Epithelial cell of esophagus (primary cell): ENCODE measurements at regions not wholly inside any gene's neighbourhood (a gene's known extent, or its start where the extent isn't known, plus 50 kb on each side); places are given as distances from the start of the nearest gene placed in this dataset.
A peak's percentile ranks its signal among the peaks of the same experiment; 100 is the strongest.
"Not testable (repeated sequence)": the region's sequence is repeated elsewhere in the genome, so short reads cannot be mapped to it uniquely, and the experiment has no call there.

Experiments
- DNase-seq: peaks from one replicate; pipeline ENCODE4 v3.0.0; 2010; ENCODE audit warnings: low read depth
- H3K4me3 ChIP-seq: 2 replicates; pipeline ENCODE4 v1.5.1; 2011; ENCODE audit warnings: mild to moderate bottlenecking, low read length, control low read depth
- CTCF ChIP-seq: IDR thresholded peaks from 2 replicates; pipeline ENCODE4 v1.5.1; 2011; ENCODE audit warnings: low read depth, mild to moderate bottlenecking, low read length, control low read depth, inconsistent platforms; ENCODE audit not compliant: insufficient read depth; ENCODE audit errors: missing control alignments

GRCh38 chr4:147288512-147288911 is 192.4 kb upstream of the EDNRA start:
- no peak for DNase-seq
- TF ChIP-seq CTCF, result no peak
- H3K4me3 ChIP-seq, result no peak overlapping the region

GRCh38 chr4:147289181-147289580 is 191.7 kb upstream of the EDNRA start:
- H3K4me3 ChIP-seq, result no peak overlapping the region
- peak; percentile 65 for DNase-seq
- TF ChIP-seq CTCF, result no peak

DNA sequence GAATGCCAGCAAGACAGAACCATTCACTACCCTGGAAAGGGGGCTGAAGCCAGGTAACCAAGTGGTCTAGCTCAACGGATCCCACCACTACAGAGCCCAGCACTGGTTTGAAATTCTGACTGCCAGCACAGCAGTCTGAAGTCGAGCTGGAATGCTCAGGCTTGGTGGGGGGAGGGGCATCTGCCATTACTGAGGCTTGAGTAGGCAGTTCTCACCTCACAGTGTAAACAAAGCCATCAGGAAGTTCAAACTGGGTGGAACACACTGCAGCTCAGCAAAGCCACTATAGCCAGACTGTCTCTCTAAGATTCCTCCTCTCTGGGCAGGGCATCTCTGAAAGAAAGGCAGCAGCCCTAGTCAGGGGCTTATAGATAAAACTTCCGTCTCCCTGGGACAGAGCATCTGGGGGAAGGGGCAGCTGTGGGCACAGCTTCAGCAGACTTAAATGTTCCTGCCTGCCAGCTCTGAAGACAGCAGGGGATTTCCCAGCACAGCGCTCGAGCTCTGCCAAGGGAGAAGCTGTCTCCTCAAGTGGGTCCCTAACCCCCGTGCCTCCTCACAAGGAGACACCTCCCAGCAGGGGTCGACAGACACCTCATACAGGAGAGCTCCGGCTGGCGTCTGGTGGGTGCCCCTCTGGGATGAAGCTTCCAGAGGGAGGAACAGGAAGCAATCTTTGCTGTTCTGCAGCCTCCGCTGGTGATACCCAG is 188.1 kb upstream of the EDNRA start:
- not testable (repeated sequence) for H3K4me3 ChIP-seq

DNA sequence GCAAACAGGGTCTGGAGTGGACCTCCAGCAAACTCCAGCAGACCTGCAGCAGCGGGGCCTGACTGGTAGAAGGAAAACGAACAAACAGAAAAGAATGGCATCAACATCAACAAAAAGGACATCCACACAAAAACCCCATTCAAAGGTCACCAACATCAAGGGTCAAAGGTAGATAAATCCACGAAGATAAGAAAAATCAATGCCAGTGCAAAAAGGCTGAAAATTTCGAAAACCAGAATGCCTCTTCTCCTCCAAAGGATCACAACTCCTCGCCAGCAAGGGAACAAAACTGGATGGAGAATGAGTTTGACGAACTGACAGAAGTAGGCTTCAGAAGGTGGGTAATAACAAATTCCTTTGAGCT is 187.6 kb upstream of the EDNRA start:
- not testable (repeated sequence) for DNase-seq, H3K4me3 ChIP-seq

More for the DNA sequence above, 188.1 kb upstream of the EDNRA start:
- DNase-seq, result peak; percentile 76

GRCh38 chr4:147299205-147299604 is 181.7 kb upstream of the EDNRA start:
- DNase-seq, result peak; percentile 61
- TF ChIP-seq CTCF, result no peak
- no peak overlapping the region for H3K4me3 ChIP-seq

- TF ChIP-seq CTCF, result no peak
- H3K4me3 ChIP-seq, result no peak overlapping the region
Observed at GRCh38 chr4:147303174-147303872, 177.6 kb upstream of the EDNRA start.

GRCh38 chr4:147303873-147304229 is 177.0 kb upstream of the EDNRA start:
- TF ChIP-seq CTCF, result no peak

More at GRCh38 chr4:147303174-147303872, 177.6 kb upstream of the EDNRA start:
- DNase-seq, result no peak

More at GRCh38 chr4:147303873-147304229, 177.0 kb upstream of the EDNRA start:
- no peak overlapping the region for H3K4me3 ChIP-seq
- DNase-seq, result no peak
